ENCODE measurements at regions not wholly inside any gene's neighbourhood (a gene's known extent, or its start where the extent isn't known, plus 50 kb on each side); places are given as distances from the start of the nearest gene placed in this dataset.

GRCh38 chr5:168157141-168157540, 134.3 kb upstream of the WWC1 start:
- FAIRE-seq (no peak), DNase-seq (ENCODE audit: insufficient read length, low spot score) (no peak)
- no peak for TF ChIP-seq POLR2A (IDR thresholded peaks at IDR 0.05; ENCODE audit: low read depth, low read length)

GRCh38 chr5:168159425-168159824, 132.0 kb upstream of the WWC1 start:
- TF ChIP-seq POLR2A (IDR thresholded peaks at IDR 0.05; ENCODE audit: low read depth, low read length), result no peak
- FAIRE-seq (no peak), DNase-seq (ENCODE audit: insufficient read length, low spot score) (no peak)

GRCh38 chr5:168162464-168162863, 129.0 kb upstream of the WWC1 start:
- no peak for FAIRE-seq

GRCh38 chr5:168163966-168164365, 127.5 kb upstream of the WWC1 start:
- TF ChIP-seq POLR2A (IDR thresholded peaks at IDR 0.05; ENCODE audit: low read depth, low read length), result no peak
- FAIRE-seq, result no peak
- DNase-seq (ENCODE audit: insufficient read length, low spot score), result no peak

More at GRCh38 chr5:168162464-168162863, 129.0 kb upstream of the WWC1 start:
- DNase-seq (ENCODE audit: insufficient read length, low spot score), result no peak
- TF ChIP-seq POLR2A (IDR thresholded peaks at IDR 0.05; ENCODE audit: low read depth, low read length), result no peak

- FAIRE-seq (no peak), DNase-seq (ENCODE audit: insufficient read length, low spot score) (no peak)
- no peak for TF ChIP-seq POLR2A (IDR thresholded peaks at IDR 0.05; ENCODE audit: low read depth, low read length)
Measured at GRCh38 chr5:168165221-168165914, 126.1 kb upstream of the WWC1 start.

GRCh38 chr5:168165977-168166376, 125.5 kb upstream of the WWC1 start:
- TF ChIP-seq POLR2A (IDR thresholded peaks at IDR 0.05; ENCODE audit: low read depth, low read length), result no peak
- FAIRE-seq (no peak), DNase-seq (ENCODE audit: insufficient read length, low spot score) (no peak)

GRCh38 chr5:168167338-168167737, 124.1 kb upstream of the WWC1 start:
- DNase-seq (ENCODE audit: insufficient read length, low spot score) (no peak), FAIRE-seq (no peak)
- no peak for TF ChIP-seq POLR2A (IDR thresholded peaks at IDR 0.05; ENCODE audit: low read depth, low read length)

- TF ChIP-seq POLR2A (IDR thresholded peaks at IDR 0.05; ENCODE audit: low read depth, low read length), result no peak
- FAIRE-seq (no peak), DNase-seq (ENCODE audit: insufficient read length, low spot score) (no peak)
Measured at GRCh38 chr5:168168978-168169698, 122.3 kb upstream of the WWC1 start.

- FAIRE-seq (no peak), DNase-seq (ENCODE audit: insufficient read length, low spot score) (no peak)
- no peak for TF ChIP-seq POLR2A (IDR thresholded peaks at IDR 0.05; ENCODE audit: low read depth, low read length)
Measured at GRCh38 chr5:168169791-168170190, 121.7 kb upstream of the WWC1 start.

- no peak for FAIRE-seq
- no peak for TF ChIP-seq POLR2A (IDR thresholded peaks at IDR 0.05; ENCODE audit: low read depth, low read length)
- peak; percentile 14 for DNase-seq (ENCODE audit: insufficient read length, low spot score)
Measured at GRCh38 chr5:168171901-168172759, 119.3 kb upstream of the WWC1 start.

- no peak for DNase-seq (ENCODE audit: insufficient read length, low spot score)
- no peak for TF ChIP-seq POLR2A (IDR thresholded peaks at IDR 0.05; ENCODE audit: low read depth, low read length)
- FAIRE-seq, result no peak
Measured at GRCh38 chr5:168172760-168173223, 118.7 kb upstream of the WWC1 start.

- FAIRE-seq, result no peak
- no peak for TF ChIP-seq POLR2A (IDR thresholded peaks at IDR 0.05; ENCODE audit: low read depth, low read length)
- DNase-seq (ENCODE audit: insufficient read length, low spot score), result no peak
Measured at GRCh38 chr5:168174376-168174775, 117.1 kb upstream of the WWC1 start.

- TF ChIP-seq POLR2A (IDR thresholded peaks at IDR 0.05; ENCODE audit: low read depth, low read length), result no peak
- no peak for DNase-seq (ENCODE audit: insufficient read length, low spot score)
- FAIRE-seq, result no peak
Measured at GRCh38 chr5:168176251-168176650, 115.2 kb upstream of the WWC1 start.

- DNase-seq (ENCODE audit: insufficient read length, low spot score) (no peak), FAIRE-seq (no peak)
- TF ChIP-seq POLR2A (IDR thresholded peaks at IDR 0.05; ENCODE audit: low read depth, low read length), result no peak
Measured at GRCh38 chr5:168176941-168177340, 114.5 kb upstream of the WWC1 start.

Measured in H54 (cell line).